HL-60 (cell line): ENCODE measurements at regions not wholly inside any gene's neighbourhood (a gene's known extent, or its start where the extent isn't known, plus 50 kb on each side); places are given as distances from the start of the nearest gene placed in this dataset.

Experiments used
- DNase-seq, 2 experiments: peaks; one replicate each; pipeline ENCODE4 v3.0.0-alpha.2; 2010 to 2020; ENCODE audit warnings: low read depth in 1 of 2, low spot score in 1 of 2
- H3K27ac ChIP-seq: fragments of 250-450 bp; sonication (Bioruptor Pico); replicated peaks from 2 replicates; pipeline ENCODE4 v1.5.1; 2020; ENCODE audit warnings: mild to moderate bottlenecking, moderate library complexity
- H3K27me3 ChIP-seq: fragments of 250-450 bp; sonication (Bioruptor Pico); 2 replicates; pipeline ENCODE4 v1.5.1; 2021; ENCODE audit warnings: mild to moderate bottlenecking, moderate library complexity; ENCODE audit not compliant: insufficient read depth, poor library complexity, severe bottlenecking
- H3K4me3 ChIP-seq: replicated peaks from 2 replicates; pipeline ENCODE4 v1.5.1; 2011; ENCODE audit warnings: mild to moderate bottlenecking, control low read depth, low read length; ENCODE audit not compliant: insufficient read depth
- GABPA ChIP-seq: IDR thresholded peaks from 2 replicates; pipeline ENCODE4 v1.6.1; 2012; ENCODE audit warnings: low read depth
- POLR2AphosphoS5 ChIP-seq: IDR thresholded peaks from 2 replicates; pipeline ENCODE4 v1.6.1; 2012; ENCODE audit warnings: low read depth
- SPI1 ChIP-seq: IDR thresholded peaks from 2 replicates; pipeline ENCODE4 v1.6.1; 2012; ENCODE audit warnings: low read depth, mild to moderate bottlenecking, borderline replicate concordance
- TF ChIP-seq, protein P1 (sequence below): IDR thresholded peaks from 2 replicates; pipeline ENCODE4 v1.6.1; 2012; ENCODE audit warnings: low read depth; ENCODE audit not compliant: insufficient replicate concordance
- TF ChIP-seq, protein P2 (sequence below): IDR thresholded peaks from one replicate; pipeline ENCODE4 v1.5.1; 2011; ENCODE audit warnings: low read length, control low read depth, inconsistent platforms; ENCODE audit not compliant: insufficient read depth

DNA sequence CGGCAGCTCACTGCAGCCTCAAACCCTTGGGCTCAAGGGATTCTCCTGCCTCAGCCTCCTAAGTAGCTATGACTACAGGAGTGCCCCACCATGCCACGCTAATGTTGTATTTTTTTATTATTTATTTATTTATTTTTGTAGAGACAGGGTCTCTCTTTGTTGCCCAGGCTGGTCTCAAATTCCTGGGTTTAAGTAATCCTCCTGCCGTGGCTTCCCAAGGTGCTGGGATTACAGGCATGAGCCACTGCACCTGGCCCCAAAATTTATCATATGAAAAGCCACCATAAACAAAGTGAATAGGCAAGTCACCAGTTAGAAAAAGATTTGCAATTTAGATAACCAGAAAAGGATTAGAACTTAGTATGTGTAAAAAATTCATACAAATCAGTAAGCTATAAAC is 138.6 kb upstream of the NCK2 start:
- no peak overlapping the region for H3K27ac ChIP-seq
- TF ChIP-seq SPI1 (no peak), POLR2AphosphoS5 (no peak), GABPA (no peak)
- TF ChIP-seq, protein P1, sequence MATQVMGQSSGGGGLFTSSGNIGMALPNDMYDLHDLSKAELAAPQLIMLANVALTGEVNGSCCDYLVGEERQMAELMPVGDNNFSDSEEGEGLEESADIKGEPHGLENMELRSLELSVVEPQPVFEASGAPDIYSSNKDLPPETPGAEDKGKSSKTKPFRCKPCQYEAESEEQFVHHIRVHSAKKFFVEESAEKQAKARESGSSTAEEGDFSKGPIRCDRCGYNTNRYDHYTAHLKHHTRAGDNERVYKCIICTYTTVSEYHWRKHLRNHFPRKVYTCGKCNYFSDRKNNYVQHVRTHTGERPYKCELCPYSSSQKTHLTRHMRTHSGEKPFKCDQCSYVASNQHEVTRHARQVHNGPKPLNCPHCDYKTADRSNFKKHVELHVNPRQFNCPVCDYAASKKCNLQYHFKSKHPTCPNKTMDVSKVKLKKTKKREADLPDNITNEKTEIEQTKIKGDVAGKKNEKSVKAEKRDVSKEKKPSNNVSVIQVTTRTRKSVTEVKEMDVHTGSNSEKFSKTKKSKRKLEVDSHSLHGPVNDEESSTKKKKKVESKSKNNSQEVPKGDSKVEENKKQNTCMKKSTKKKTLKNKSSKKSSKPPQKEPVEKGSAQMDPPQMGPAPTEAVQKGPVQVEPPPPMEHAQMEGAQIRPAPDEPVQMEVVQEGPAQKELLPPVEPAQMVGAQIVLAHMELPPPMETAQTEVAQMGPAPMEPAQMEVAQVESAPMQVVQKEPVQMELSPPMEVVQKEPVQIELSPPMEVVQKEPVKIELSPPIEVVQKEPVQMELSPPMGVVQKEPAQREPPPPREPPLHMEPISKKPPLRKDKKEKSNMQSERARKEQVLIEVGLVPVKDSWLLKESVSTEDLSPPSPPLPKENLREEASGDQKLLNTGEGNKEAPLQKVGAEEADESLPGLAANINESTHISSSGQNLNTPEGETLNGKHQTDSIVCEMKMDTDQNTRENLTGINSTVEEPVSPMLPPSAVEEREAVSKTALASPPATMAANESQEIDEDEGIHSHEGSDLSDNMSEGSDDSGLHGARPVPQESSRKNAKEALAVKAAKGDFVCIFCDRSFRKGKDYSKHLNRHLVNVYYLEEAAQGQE = no peak
- TF ChIP-seq, protein P2, sequence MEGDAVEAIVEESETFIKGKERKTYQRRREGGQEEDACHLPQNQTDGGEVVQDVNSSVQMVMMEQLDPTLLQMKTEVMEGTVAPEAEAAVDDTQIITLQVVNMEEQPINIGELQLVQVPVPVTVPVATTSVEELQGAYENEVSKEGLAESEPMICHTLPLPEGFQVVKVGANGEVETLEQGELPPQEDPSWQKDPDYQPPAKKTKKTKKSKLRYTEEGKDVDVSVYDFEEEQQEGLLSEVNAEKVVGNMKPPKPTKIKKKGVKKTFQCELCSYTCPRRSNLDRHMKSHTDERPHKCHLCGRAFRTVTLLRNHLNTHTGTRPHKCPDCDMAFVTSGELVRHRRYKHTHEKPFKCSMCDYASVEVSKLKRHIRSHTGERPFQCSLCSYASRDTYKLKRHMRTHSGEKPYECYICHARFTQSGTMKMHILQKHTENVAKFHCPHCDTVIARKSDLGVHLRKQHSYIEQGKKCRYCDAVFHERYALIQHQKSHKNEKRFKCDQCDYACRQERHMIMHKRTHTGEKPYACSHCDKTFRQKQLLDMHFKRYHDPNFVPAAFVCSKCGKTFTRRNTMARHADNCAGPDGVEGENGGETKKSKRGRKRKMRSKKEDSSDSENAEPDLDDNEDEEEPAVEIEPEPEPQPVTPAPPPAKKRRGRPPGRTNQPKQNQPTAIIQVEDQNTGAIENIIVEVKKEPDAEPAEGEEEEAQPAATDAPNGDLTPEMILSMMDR = no peak
- no peak overlapping the region for H3K4me3 ChIP-seq
- H3K27me3 ChIP-seq = no peaks in the 10 kb centered on the region
- DNase-seq = no peak

DNA sequence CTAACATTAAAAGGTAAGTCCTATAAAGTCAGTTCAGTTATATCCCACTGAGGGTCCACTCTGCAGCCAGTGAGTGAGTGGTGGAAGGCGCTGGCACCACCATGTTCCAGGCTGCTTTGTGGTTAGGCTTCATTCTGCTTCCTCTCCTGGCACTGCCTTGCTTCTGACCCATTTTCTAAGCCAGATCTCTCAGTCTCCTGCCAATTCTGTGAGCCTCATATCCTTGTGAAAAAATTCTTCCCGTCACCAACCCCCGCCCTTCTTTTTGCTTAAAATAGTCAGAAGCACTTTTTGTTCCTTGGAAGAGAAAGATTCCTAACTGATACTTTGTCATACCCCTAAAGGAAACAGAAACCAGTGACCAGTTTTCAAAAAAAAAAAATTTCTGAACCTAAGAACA is 139.8 kb upstream of the NCK2 start:
- H3K27me3 ChIP-seq = no peaks in the 10 kb centered on the region
- no peak overlapping the region for H3K4me3 ChIP-seq
- no peak overlapping the region for H3K27ac ChIP-seq
- TF ChIP-seq, protein P2 = no peak
- no peak for DNase-seq

DNA sequence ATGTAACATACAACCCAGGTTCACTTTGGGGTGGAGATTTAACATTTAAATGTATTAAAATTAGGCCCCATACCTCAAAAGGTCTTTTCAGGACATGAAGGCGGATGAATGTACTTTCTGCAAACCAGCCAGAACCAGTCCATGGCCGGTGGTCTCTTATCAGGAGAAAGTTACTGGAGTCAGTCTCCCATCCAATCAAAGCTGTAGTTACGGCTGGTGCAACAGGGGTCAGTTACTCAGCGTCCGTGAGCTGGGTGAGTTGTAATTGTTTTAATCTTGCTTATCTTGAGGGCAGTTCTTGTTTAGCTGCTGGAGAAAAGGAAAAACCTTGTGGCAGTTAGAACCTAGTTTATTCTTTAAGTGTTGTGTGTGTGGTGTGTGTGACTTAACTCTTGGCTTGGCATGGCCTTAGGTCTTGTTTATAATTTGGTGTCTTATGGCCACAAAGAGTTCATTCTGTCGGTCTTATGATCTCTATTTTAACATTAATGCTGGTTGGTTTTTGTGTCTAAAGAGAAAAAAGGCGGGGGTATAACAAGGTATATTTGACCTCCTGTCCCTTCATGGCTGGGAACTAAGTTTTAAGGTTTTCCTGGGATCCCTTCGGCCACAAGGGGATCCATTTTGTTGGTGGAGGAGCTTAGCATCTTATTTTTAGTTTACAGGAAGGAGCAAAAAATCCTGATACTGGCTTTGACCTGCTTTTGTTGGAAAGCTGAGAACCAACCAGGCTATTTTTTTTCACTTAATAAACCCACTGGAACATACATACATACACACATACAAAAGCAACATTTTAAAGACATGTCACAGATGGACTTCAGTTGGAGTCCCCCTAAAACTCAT is 143.5 kb upstream of the NCK2 start:
- no peak overlapping the region for H3K27ac ChIP-seq
- H3K27me3 ChIP-seq = no peaks in the 10 kb centered on the region
- no peak overlapping the region for H3K4me3 ChIP-seq
- no peak for DNase-seq
- TF ChIP-seq, protein P2 = no peak
- TF ChIP-seq, protein P1 = no peak
- TF ChIP-seq GABPA (no peak), POLR2AphosphoS5 (no peak), SPI1 (no peak)

DNA sequence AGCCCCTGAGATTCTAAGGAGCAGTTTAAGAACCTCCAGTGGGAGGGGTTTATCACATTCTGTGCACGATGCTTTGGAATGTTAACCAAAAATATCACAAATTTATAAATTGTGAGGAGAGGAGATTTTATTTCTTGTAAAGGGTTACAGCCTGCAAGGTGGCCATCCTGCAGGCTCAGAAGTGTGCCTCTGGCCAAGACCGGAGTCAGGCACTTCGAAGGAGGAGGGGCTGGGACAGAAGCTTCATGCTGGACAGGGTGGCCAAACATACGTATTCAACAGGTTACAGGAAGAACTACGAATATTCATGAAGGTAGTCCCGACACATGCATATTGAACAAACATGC is 144.1 kb upstream of the NCK2 start:
- Histone ChIP-seq H3K27ac (no peak overlapping the region), H3K27me3 (no peaks in the 10 kb centered on the region), H3K4me3 (no peak overlapping the region)
- TF ChIP-seq, protein P2 = no peak
- TF ChIP-seq GABPA = no peak
- TF ChIP-seq, protein P1 = no peak
- TF ChIP-seq POLR2AphosphoS5 = no peak
- TF ChIP-seq SPI1 = no peak
- no peak for DNase-seq
